GM21423 (cell line): ENCODE measurements at regions not wholly inside any gene's neighbourhood (a gene's known extent, or its start where the extent isn't known, plus 50 kb on each side); places are given as distances from the start of the nearest gene placed in this dataset.
A peak's percentile ranks its signal among the peaks of the same experiment; 100 is the strongest.
"Not testable (repeated sequence)": the region's sequence is repeated elsewhere in the genome, so short reads cannot be mapped to it uniquely, and the experiment has no call there.

ENCODE experiments used
- ATAC-seq: cut with Tn5 transposase; IDR thresholded peaks from one replicate; pipeline ENCODE4 v1.9.1; 2021; ENCODE audit warnings: mild to moderate bottlenecking, moderate library complexity; ENCODE audit not compliant: unreplicated experiment

- no peak for ATAC-seq
Observed at GRCh38 chr21:41571938-41572510, 64.1 kb upstream of the TMPRSS2 start.

GRCh38 chr21:41570791-41571355 lies 62.9 kb upstream of the TMPRSS2 start:
- ATAC-seq = peak; percentile 81

GRCh38 chr21:41568606-41569385 lies 60.8 kb upstream of the TMPRSS2 start:
- ATAC-seq = no peak

GRCh38 chr21:41567901-41568510 lies 60.0 kb upstream of the TMPRSS2 start:
- no peak for ATAC-seq

GRCh38 chr21:41567237-41567636 lies 59.3 kb upstream of the TMPRSS2 start:
- not testable (repeated sequence) for ATAC-seq

GRCh38 chr21:41566500-41567014 lies 58.6 kb upstream of the TMPRSS2 start:
- ATAC-seq = no peak

GRCh38 chr21:41565550-41565949 lies 57.6 kb upstream of the TMPRSS2 start:
- ATAC-seq = no peak

- ATAC-seq = no peak
Observed at GRCh38 chr21:41564871-41565274, 56.9 kb upstream of the TMPRSS2 start.

GRCh38 chr21:41562101-41563000 lies 54.4 kb upstream of the TMPRSS2 start:
- ATAC-seq = no peak

GRCh38 chr21:41561701-41562100 lies 53.7 kb upstream of the TMPRSS2 start:
- ATAC-seq = no peak

- no peak for ATAC-seq
Observed at GRCh38 chr21:41560661-41561158, 52.8 kb upstream of the TMPRSS2 start.

- ATAC-seq = peak; percentile 55
Observed at GRCh38 chr21:41559658-41560631, 52.0 kb upstream of the TMPRSS2 start.

- no peak for ATAC-seq
Observed at GRCh38 chr21:41558842-41559241, 50.9 kb upstream of the TMPRSS2 start.

GRCh38 chr21:41557884-41558283 lies 49.9 kb upstream of the TMPRSS2 start:
- ATAC-seq = no peak
